GM21381 (cell line): ENCODE measurements at regions not wholly inside any gene's neighbourhood (a gene's known extent, or its start where the extent isn't known, plus 50 kb on each side); places are given as distances from the start of the nearest gene placed in this dataset.
A peak's percentile ranks its signal among the peaks of the same experiment; 100 is the strongest.
"Not testable (repeated sequence)": the region's sequence is repeated elsewhere in the genome, so short reads cannot be mapped to it uniquely, and the experiment has no call there.

Source experiments
- ATAC-seq: cut with Tn5 transposase; IDR thresholded peaks from one replicate; pipeline ENCODE4 v1.9.1; 2021; ENCODE audit warnings: mild to moderate bottlenecking, moderate library complexity; ENCODE audit not compliant: unreplicated experiment

GRCh38 chr10:62492870-62493180 is 118.7 kb downstream of the ZNF365 start:
- no peak for ATAC-seq

- no peak for ATAC-seq
These were observed 122.8 kb downstream of the ZNF365 start for GRCh38 chr10:62496925-62497324.

- ATAC-seq: no peak
These were observed 124.1 kb downstream of the ZNF365 start for GRCh38 chr10:62498271-62498670.

- ATAC-seq: not testable (repeated sequence)
These were observed 125.9 kb downstream of the ZNF365 start for GRCh38 chr10:62500116-62500515.

GRCh38 chr10:62501547-62501946 is 127.4 kb downstream of the ZNF365 start:
- ATAC-seq: no peak

- no peak for ATAC-seq
These were observed 128.9 kb downstream of the ZNF365 start for GRCh38 chr10:62502995-62503613.

- ATAC-seq: no peak
These were observed 129.7 kb downstream of the ZNF365 start for GRCh38 chr10:62503872-62504271.

- no peak for ATAC-seq
These were observed 132.2 kb downstream of the ZNF365 start for GRCh38 chr10:62506371-62506770.

- ATAC-seq: peak; percentile 32
These were observed 137.1 kb downstream of the ZNF365 start for GRCh38 chr10:62511238-62511637.

GRCh38 chr10:62511656-62512055 is 137.5 kb downstream of the ZNF365 start:
- peak; percentile 96 for ATAC-seq

- no peak for ATAC-seq
These were observed 138.7 kb downstream of the ZNF365 start for GRCh38 chr10:62512732-62513475.

- ATAC-seq: no peak
These were observed 140.0 kb downstream of the ZNF365 start for GRCh38 chr10:62514079-62514693.

- ATAC-seq: no peak
These were observed 143.1 kb downstream of the ZNF365 start for GRCh38 chr10:62517252-62517651.

- ATAC-seq: peak; percentile 51
These were observed 153.1 kb downstream of the ZNF365 start for GRCh38 chr10:62527019-62527827.

- peak; percentile 90 for ATAC-seq
These were observed 154.3 kb downstream of the ZNF365 start for GRCh38 chr10:62528441-62528840.

- no peak for ATAC-seq
These were observed 155.2 kb downstream of the ZNF365 start for GRCh38 chr10:62529396-62529795.

- ATAC-seq: no peak
These were observed 159.9 kb downstream of the ZNF365 start for GRCh38 chr10:62534031-62534430.

- no peak for ATAC-seq
These were observed 164.4 kb downstream of the ZNF365 start for GRCh38 chr10:62538606-62539005.

GRCh38 chr10:62540389-62540788 is 166.2 kb downstream of the ZNF365 start:
- peak; percentile 51 for ATAC-seq

- no peak for ATAC-seq
These were observed 167.6 kb downstream of the ZNF365 start for GRCh38 chr10:62541811-62542210.

GRCh38 chr10:62543571-62544355 is 169.6 kb downstream of the ZNF365 start:
- ATAC-seq: no peak
